OCI-LY3 (cell line): ENCODE measurements at regions not wholly inside any gene's neighbourhood (a gene's known extent, or its start where the extent isn't known, plus 50 kb on each side); places are given as distances from the start of the nearest gene placed in this dataset.

ENCODE experiments used
- H2AFZ ChIP-seq: fragments of 200-600, 300-600 bp; shearing (Covaris generic); 2 replicates; pipeline ENCODE4 v1.6.0; 2014; ENCODE audit warnings: antibody characterized with exemption, low read depth, low read length
- H3K27ac ChIP-seq: fragments of 200-600, 300-600 bp; sonication (generic); 2 replicates; pipeline ENCODE4 v1.5.1; 2014; ENCODE audit warnings: mild to moderate bottlenecking, low read length, moderate library complexity, mixed read lengths
- H3K27me3 ChIP-seq: fragments of 200-600, 300-600 bp; sonication (generic); 2 replicates; pipeline ENCODE4 v1.6.1; 2014; ENCODE audit warnings: low read depth, low read length, mixed read lengths
- H3K36me3 ChIP-seq: fragments of 200-600, 300-600 bp; sonication (generic); replicated peaks from 2 replicates; pipeline ENCODE3; 2014; ENCODE audit warnings: low read depth, low read length, mixed read lengths
- H3K4me1 ChIP-seq: fragments of 300-600, 200-600 bp; sonication (generic); 2 replicates; pipeline ENCODE4 v1.6.1; 2014; ENCODE audit warnings: low read length, mixed read lengths
- H3K4me2 ChIP-seq: fragments of 200-600, 300-600 bp; sonication (generic); 2 replicates; pipeline ENCODE4 v1.6.1; 2014; ENCODE audit warnings: low read length, mixed read lengths
- H3K4me3 ChIP-seq: fragments of 300-600, 200-600 bp; sonication (generic); 2 replicates; pipeline ENCODE4 v1.5.1; 2014; ENCODE audit warnings: antibody characterized with exemption, mild to moderate bottlenecking, low read length, moderate library complexity
- H3K79me2 ChIP-seq: fragments of 300-600, 200-600 bp; shearing (Covaris generic); 2 replicates; pipeline ENCODE4 v1.6.1; 2014; ENCODE audit warnings: mild to moderate bottlenecking, low read length, mixed read lengths
- H3K9ac ChIP-seq: fragments of 300-600, 200-600 bp; shearing (Covaris generic); 2 replicates; pipeline ENCODE4 v1.6.0; 2014; ENCODE audit warnings: mild to moderate bottlenecking, low read length, moderate library complexity
- H3K9me3 ChIP-seq: fragments of 200-600, 300-600 bp; shearing (Covaris generic); 2 replicates; pipeline ENCODE4 v1.6.1; 2014; ENCODE audit warnings: low read length, mixed read lengths; ENCODE audit not compliant: insufficient read depth
- H4K20me1 ChIP-seq: fragments of 200-600, 300-600 bp; sonication (generic); 2 replicates; pipeline ENCODE4 v1.6.1; 2016; ENCODE audit warnings: low read length, mixed read lengths; ENCODE audit not compliant: insufficient read depth
- EZH2phosphoT487 ChIP-seq: fragments of 200-600 bp; shearing (Covaris generic); IDR thresholded peaks from 2 replicates; pipeline ENCODE4 v1.6.1; 2018; ENCODE audit warnings: antibody characterized with exemption, mixed run types, low read depth
- TF ChIP-seq, protein P1 (sequence below): fragments of 200-600, 300-600 bp; sonication (generic); IDR thresholded peaks from 2 replicates; pipeline ENCODE4 v1.5.1; 2014; ENCODE audit warnings: antibody characterized with exemption, low read length, low read depth

- H3K9me3 ChIP-seq: no peaks in the 10 kb centered on the region
- no peaks in the 10 kb centered on the region for H3K36me3 ChIP-seq
- no peaks in the 10 kb centered on the region for H3K79me2 ChIP-seq
- no peak for TF ChIP-seq EZH2phosphoT487
- TF ChIP-seq, protein P1, sequence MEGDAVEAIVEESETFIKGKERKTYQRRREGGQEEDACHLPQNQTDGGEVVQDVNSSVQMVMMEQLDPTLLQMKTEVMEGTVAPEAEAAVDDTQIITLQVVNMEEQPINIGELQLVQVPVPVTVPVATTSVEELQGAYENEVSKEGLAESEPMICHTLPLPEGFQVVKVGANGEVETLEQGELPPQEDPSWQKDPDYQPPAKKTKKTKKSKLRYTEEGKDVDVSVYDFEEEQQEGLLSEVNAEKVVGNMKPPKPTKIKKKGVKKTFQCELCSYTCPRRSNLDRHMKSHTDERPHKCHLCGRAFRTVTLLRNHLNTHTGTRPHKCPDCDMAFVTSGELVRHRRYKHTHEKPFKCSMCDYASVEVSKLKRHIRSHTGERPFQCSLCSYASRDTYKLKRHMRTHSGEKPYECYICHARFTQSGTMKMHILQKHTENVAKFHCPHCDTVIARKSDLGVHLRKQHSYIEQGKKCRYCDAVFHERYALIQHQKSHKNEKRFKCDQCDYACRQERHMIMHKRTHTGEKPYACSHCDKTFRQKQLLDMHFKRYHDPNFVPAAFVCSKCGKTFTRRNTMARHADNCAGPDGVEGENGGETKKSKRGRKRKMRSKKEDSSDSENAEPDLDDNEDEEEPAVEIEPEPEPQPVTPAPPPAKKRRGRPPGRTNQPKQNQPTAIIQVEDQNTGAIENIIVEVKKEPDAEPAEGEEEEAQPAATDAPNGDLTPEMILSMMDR: no peak
- no peak overlapping the region for H3K27ac ChIP-seq
- H3K4me1 ChIP-seq: no peaks in the 10 kb centered on the region
- H3K4me2 ChIP-seq: no peak overlapping the region
- no peaks in the 10 kb centered on the region for H3K27me3 ChIP-seq
- H2AFZ ChIP-seq: no peak overlapping the region
- H4K20me1 ChIP-seq: no peaks in the 10 kb centered on the region
- no peak overlapping the region for H3K4me3 ChIP-seq
- no peak overlapping the region for H3K9ac ChIP-seq
Observed at GRCh38 chr22:48653929-48654328, 1173.7 kb downstream of the BRD1 start.

GRCh38 chr22:48653306-48653705 lies 1174.4 kb downstream of the BRD1 start:
- H3K4me3 ChIP-seq: no peak overlapping the region
- H3K9me3 ChIP-seq: no peaks in the 10 kb centered on the region
- H2AFZ ChIP-seq: no peak overlapping the region
- no peak overlapping the region for H3K9ac ChIP-seq
- H3K4me1 ChIP-seq: no peaks in the 10 kb centered on the region
- H3K36me3 ChIP-seq: no peaks in the 10 kb centered on the region
- no peaks in the 10 kb centered on the region for H3K27me3 ChIP-seq
- H4K20me1 ChIP-seq: no peaks in the 10 kb centered on the region
- TF ChIP-seq, protein P1: no peak
- TF ChIP-seq EZH2phosphoT487: no peak
- H3K79me2 ChIP-seq: no peaks in the 10 kb centered on the region
- H3K27ac ChIP-seq: no peak overlapping the region
- no peak overlapping the region for H3K4me2 ChIP-seq

- TF ChIP-seq EZH2phosphoT487: no peak
- TF ChIP-seq, protein P1: no peak
- Histone ChIP-seq H3K27ac (no peak overlapping the region), H3K27me3 (no peaks in the 10 kb centered on the region), H3K79me2 (no peaks in the 10 kb centered on the region), H3K36me3 (no peaks in the 10 kb centered on the region), H3K4me3 (no peak overlapping the region), H2AFZ (no peak overlapping the region), H3K4me2 (no peak overlapping the region), H3K9me3 (no peaks in the 10 kb centered on the region), H3K9ac (no peak overlapping the region), H3K4me1 (no peaks in the 10 kb centered on the region), H4K20me1 (no peaks in the 10 kb centered on the region)
Observed at GRCh38 chr22:48652796-48653195, 1174.9 kb downstream of the BRD1 start.

GRCh38 chr22:48651981-48652538 lies 1175.6 kb downstream of the BRD1 start:
- no peak overlapping the region for H3K4me3 ChIP-seq
- H3K4me1 ChIP-seq: no peaks in the 10 kb centered on the region
- no peaks in the 10 kb centered on the region for H3K36me3 ChIP-seq
- H3K27me3 ChIP-seq: no peaks in the 10 kb centered on the region
- no peaks in the 10 kb centered on the region for H3K79me2 ChIP-seq
- H3K27ac ChIP-seq: no peak overlapping the region
- H4K20me1 ChIP-seq: no peaks in the 10 kb centered on the region
- H2AFZ ChIP-seq: no peak overlapping the region
- no peak overlapping the region for H3K9ac ChIP-seq
- TF ChIP-seq, protein P1: no peak
- no peak for TF ChIP-seq EZH2phosphoT487
- no peak overlapping the region for H3K4me2 ChIP-seq
- no peaks in the 10 kb centered on the region for H3K9me3 ChIP-seq
